HL-60 (cell line): ENCODE measurements at regions not wholly inside any gene's neighbourhood (a gene's known extent, or its start where the extent isn't known, plus 50 kb on each side); places are given as distances from the start of the nearest gene placed in this dataset.

Source experiments
- CTCF ChIP-seq: IDR thresholded peaks from one replicate; pipeline ENCODE4 v1.5.1; 2011; ENCODE audit warnings: low read length, control low read depth, inconsistent platforms; ENCODE audit not compliant: insufficient read depth
- GABPA ChIP-seq: IDR thresholded peaks from 2 replicates; pipeline ENCODE4 v1.6.1; 2012; ENCODE audit warnings: low read depth
- POLR2AphosphoS5 ChIP-seq: IDR thresholded peaks from 2 replicates; pipeline ENCODE4 v1.6.1; 2012; ENCODE audit warnings: low read depth
- REST ChIP-seq: IDR thresholded peaks from 2 replicates; pipeline ENCODE4 v1.6.1; 2012; ENCODE audit warnings: low read depth; ENCODE audit not compliant: insufficient replicate concordance
- SPI1 ChIP-seq: IDR thresholded peaks from 2 replicates; pipeline ENCODE4 v1.6.1; 2012; ENCODE audit warnings: low read depth, mild to moderate bottlenecking, borderline replicate concordance

- TF ChIP-seq POLR2AphosphoS5 (no peak), CTCF (no peak), REST (no peak), GABPA (no peak), SPI1 (no peak)
These were observed 291.0 kb downstream of the SNAPC1 start for GRCh38 chr14:62053188-62053587.
